RWPE2 (cell line): ENCODE measurements at regions not wholly inside any gene's neighbourhood (a gene's known extent, or its start where the extent isn't known, plus 50 kb on each side); places are given as distances from the start of the nearest gene placed in this dataset.

Experiments used
- ATAC-seq: fragments of 200-7000 bp; cut with Tn5 transposase; 3 replicates; pipeline ENCODE4 v1.9.1; 2021; ENCODE audit warnings: low read depth
- DNase-seq: peaks from one replicate; pipeline ENCODE4 v3.0.0-alpha.2; 2020; ENCODE audit warnings: low spot score
- H3K27ac ChIP-seq: fragments of 450-650 bp; 2 replicates; pipeline ENCODE4 v1.5.1; 2017; ENCODE audit warnings: mild to moderate bottlenecking; ENCODE audit not compliant: poor library complexity, severe bottlenecking
- H3K27me3 ChIP-seq: fragments of 250-450 bp; sonication (Bioruptor Pico); 2 replicates; pipeline ENCODE4 v1.5.1; 2021; ENCODE audit warnings: mild to moderate bottlenecking, moderate library complexity; ENCODE audit not compliant: insufficient read depth, poor library complexity, severe bottlenecking
- H3K36me3 ChIP-seq: fragments of 250-450 bp; sonication (Bioruptor Pico); 2 replicates; pipeline ENCODE4 v1.5.1; 2020; ENCODE audit warnings: low read depth, mild to moderate bottlenecking, moderate library complexity
- H3K4me1 ChIP-seq: fragments of 250-450 bp; sonication (Bioruptor Pico); 2 replicates; pipeline ENCODE4 v1.5.1; 2021; ENCODE audit warnings: mild to moderate bottlenecking, moderate library complexity; ENCODE audit not compliant: insufficient read depth, poor library complexity, severe bottlenecking
- H3K4me3 ChIP-seq: fragments of 250-450 bp; sonication (Bioruptor Pico); 2 replicates; pipeline ENCODE4 v1.5.1; 2021; ENCODE audit warnings: mild to moderate bottlenecking, moderate library complexity; ENCODE audit not compliant: severe bottlenecking
- H3K9me3 ChIP-seq: fragments of 250-450 bp; sonication (Bioruptor Pico); 2 replicates; pipeline ENCODE4 v1.5.1; 2021; ENCODE audit warnings: mild to moderate bottlenecking, moderate library complexity; ENCODE audit not compliant: severe bottlenecking
- CTCF ChIP-seq: fragments of 450-650 bp; IDR thresholded peaks from one replicate; pipeline ENCODE4 v1.5.1; 2017; ENCODE audit warnings: mild to moderate bottlenecking, moderate library complexity; ENCODE audit not compliant: poor library complexity, severe bottlenecking

DNA sequence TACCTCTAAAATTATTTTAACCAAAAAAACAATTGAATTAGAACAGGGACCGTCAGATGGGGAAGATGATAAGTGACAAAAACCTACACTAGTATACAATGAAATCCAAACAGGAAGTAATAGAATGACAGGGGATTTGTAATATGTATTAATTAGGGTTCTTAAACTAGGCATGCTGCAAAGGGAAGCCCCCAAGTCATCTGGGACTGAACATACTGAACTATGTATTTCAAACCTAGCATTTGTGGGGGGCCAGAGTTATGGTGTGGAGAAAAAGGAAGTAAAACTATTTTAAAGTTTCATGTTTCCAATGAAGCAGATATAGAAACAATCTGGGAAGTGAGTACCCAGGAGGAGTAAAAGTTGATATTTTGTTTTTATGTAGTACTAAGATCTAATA lies 133.2 kb upstream of the HS3ST3A1 start:
- Histone ChIP-seq H3K4me3 (no peak overlapping the region), H3K4me1 (no peaks in the 10 kb centered on the region), H3K27me3 (no peaks in the 10 kb centered on the region), H3K9me3 (no peaks in the 10 kb centered on the region), H3K27ac (no peak overlapping the region), H3K36me3 (no peaks in the 10 kb centered on the region)
- no peak for TF ChIP-seq CTCF
- ATAC-seq (no peak), DNase-seq (no peak)

DNA sequence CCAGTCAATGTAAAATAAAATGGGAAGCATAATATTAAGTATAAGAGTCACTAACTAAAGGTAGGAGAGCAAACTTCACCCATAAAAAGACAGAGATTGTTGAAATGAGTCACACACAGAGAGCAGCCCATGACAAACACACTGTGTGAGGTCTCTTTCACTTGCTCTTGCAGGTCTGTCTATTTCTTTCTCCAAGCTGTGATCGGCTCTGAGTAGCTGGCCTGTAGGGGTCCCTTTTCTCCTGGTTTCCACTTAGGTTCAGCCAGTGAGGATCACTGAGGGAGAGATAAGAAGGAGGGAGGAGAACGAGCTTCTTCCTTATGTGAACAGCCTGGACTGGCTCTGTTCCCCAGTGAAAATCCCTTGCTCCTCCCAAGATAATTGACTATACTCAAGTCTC lies 133.7 kb upstream of the HS3ST3A1 start:
- H3K27ac ChIP-seq = no peak overlapping the region
- H3K9me3 ChIP-seq = no peaks in the 10 kb centered on the region
- H3K36me3 ChIP-seq = no peaks in the 10 kb centered on the region
- no peak overlapping the region for H3K4me3 ChIP-seq
- ATAC-seq = no peak
- TF ChIP-seq CTCF = no peak
- H3K4me1 ChIP-seq = no peaks in the 10 kb centered on the region
- no peak for DNase-seq
- no peaks in the 10 kb centered on the region for H3K27me3 ChIP-seq

DNA sequence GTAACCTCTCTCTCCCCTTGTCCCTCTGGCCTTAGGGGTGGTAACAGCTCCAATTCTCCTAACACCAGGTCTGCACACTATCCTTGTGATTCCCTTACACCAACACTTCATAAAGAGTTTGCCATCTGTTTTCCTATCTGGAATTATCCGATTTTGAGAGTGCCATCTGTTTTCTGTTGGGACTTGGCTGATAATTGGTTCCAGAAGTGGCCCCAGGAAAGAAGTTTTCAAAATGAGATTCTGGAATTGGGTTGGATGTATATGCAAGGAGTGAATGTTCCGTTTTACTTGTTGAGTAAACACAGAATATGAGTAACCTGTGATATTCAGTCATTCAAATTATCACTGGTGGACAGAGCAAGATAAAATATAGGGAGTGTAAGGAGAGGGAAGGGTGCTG lies 134.1 kb upstream of the HS3ST3A1 start:
- Histone ChIP-seq H3K4me3 (no peak overlapping the region), H3K4me1 (no peaks in the 10 kb centered on the region), H3K27me3 (no peaks in the 10 kb centered on the region), H3K27ac (no peak overlapping the region), H3K36me3 (no peaks in the 10 kb centered on the region), H3K9me3 (no peaks in the 10 kb centered on the region)
- DNase-seq (no peak), ATAC-seq (no peak)
- no peak for TF ChIP-seq CTCF

- Histone ChIP-seq H3K9me3 (no peaks in the 10 kb centered on the region), H3K27me3 (no peaks in the 10 kb centered on the region), H3K27ac (no peak overlapping the region), H3K4me3 (no peak overlapping the region), H3K4me1 (no peaks in the 10 kb centered on the region), H3K36me3 (no peaks in the 10 kb centered on the region)
- TF ChIP-seq CTCF = no peak
- ATAC-seq (no peak), DNase-seq (no peak)
These were observed 135.2 kb upstream of the HS3ST3A1 start for GRCh38 chr17:13736916-13737315.

DNA sequence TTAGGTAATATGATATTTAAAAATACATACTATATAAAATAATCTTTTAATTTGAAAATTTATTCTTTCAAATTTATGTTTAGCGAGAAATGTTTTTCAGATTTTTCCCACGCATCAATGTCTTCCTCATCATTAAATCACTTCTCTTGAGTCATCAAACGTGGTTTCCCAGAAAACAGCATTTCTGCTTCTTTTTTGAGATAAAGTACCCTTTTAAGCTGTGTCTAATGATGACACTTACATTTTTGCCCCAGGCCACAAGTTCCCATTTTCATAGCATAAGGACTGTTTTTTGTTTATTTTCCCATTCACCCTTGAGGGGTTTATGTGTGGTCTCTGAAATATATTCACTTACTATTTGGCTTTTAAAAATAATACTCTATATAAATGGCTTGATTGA lies 139.0 kb upstream of the HS3ST3A1 start:
- H3K27ac ChIP-seq = no peak overlapping the region
- DNase-seq = no peak
- no peak overlapping the region for H3K4me3 ChIP-seq
- ATAC-seq = no peak
- H3K27me3 ChIP-seq = no peaks in the 10 kb centered on the region
- TF ChIP-seq CTCF = no peak
- no peaks in the 10 kb centered on the region for H3K36me3 ChIP-seq
- no peaks in the 10 kb centered on the region for H3K9me3 ChIP-seq
- no peaks in the 10 kb centered on the region for H3K4me1 ChIP-seq
